Motor neuron (in vitro differentiated cells): ENCODE measurements at regions not wholly inside any gene's neighbourhood (a gene's known extent, or its start where the extent isn't known, plus 50 kb on each side); places are given as distances from the start of the nearest gene placed in this dataset.

ENCODE experiments used
- ATAC-seq, 8 experiments: fragments of 200-7000 bp; cut with Tn5 transposase; replicated peaks in 6 of 8; 2 replicates each; pipeline ENCODE4 v1.8.0; 2021; ENCODE audit warnings: mild to moderate bottlenecking in 8 of 8, moderate library complexity in 8 of 8
- H3K27ac ChIP-seq, 2 donors: fragments of 250-450 bp; sonication (Bioruptor Pico); 2 replicates each; pipeline ENCODE4 v1.9.0; 2021; ENCODE audit warnings: antibody characterized with exemption in 2 of 2, mild to moderate bottlenecking in 2 of 2, moderate library complexity in 1 of 2
- H3K4me1 ChIP-seq, 2 donors: fragments of 250-450 bp; sonication (Bioruptor Pico); replicated peaks in 1 of 2; 2 replicates each; pipeline ENCODE4 v1.6.1; 2021; ENCODE audit warnings: antibody characterized with exemption in 2 of 2, mild to moderate bottlenecking in 2 of 2, moderate library complexity in 1 of 2
- H3K4me3 ChIP-seq, 5 donors: fragments of 250-450 bp; sonication (Bioruptor Pico); 2 replicates each; pipeline ENCODE4 v1.9.0; 2021; ENCODE audit warnings: antibody characterized with exemption in 5 of 5, mild to moderate bottlenecking in 5 of 5, moderate library complexity in 4 of 5
- WGBS, 10 experiments: fragments of 450-650 bp; shearing (Covaris generic); methylation state at CpG; one replicate each; pipeline ENCODE4 v1.0.0; 2022; 5-methylcytosine and 5-hydroxymethylcytosine counted together
- in situ Hi-C, 9 experiments: fragments of 400-800 bp; cut with MboI; loops; one replicate each; pipeline ENCODE4 v1.15.0; 2021; ENCODE audit warnings: low sequenced_read_pairs in 9 of 9, low pct_unique_long_range_greater_than_20kb in 2 of 9; ENCODE audit not compliant: unreplicated experiment in 9 of 9

- H3K4me3 ChIP-seq, result no peak overlapping the region
- in situ Hi-C loops, result loop anchor here in 1 of 9 experiments (25.0 kb wide), 1 partner anchor 580 kb away; no protein-coding TSS in a partner anchor
- 94 to 100% (median 100%) methylated on average over 2 to 4 of the region's 4 CpGs; no CpG with 5 or more reads in 5 of the 10 experiments for WGBS, 10 experiments
- peaks cover 7 to 8% of the 10 kb centered on the region in 2 donors for H3K4me1 ChIP-seq
- H3K27ac ChIP-seq, result no peak overlapping the region
- ATAC-seq, result no peak
Observed at GRCh38 chr3:115232167-115232566, 85.1 kb upstream of the ZBTB20 start.

GRCh38 chr3:115233021-115233420 lies 85.9 kb upstream of the ZBTB20 start:
- WGBS, 10 experiments, result 0 to 100% (median 86%) methylated on average over 1 to 2 of the region's 2 CpGs; no CpG with 5 or more reads in 1 of the 10 experiments
- peaks cover 7 to 8% of the 10 kb centered on the region in 2 donors for H3K4me1 ChIP-seq
- in situ Hi-C loops, result loop anchor here in 1 of 9 experiments (25.0 kb wide), 1 partner anchor 579 kb away; no protein-coding TSS in a partner anchor
- no peak overlapping the region for H3K27ac ChIP-seq
- ATAC-seq, result no peak
- no peak overlapping the region for H3K4me3 ChIP-seq

DNA sequence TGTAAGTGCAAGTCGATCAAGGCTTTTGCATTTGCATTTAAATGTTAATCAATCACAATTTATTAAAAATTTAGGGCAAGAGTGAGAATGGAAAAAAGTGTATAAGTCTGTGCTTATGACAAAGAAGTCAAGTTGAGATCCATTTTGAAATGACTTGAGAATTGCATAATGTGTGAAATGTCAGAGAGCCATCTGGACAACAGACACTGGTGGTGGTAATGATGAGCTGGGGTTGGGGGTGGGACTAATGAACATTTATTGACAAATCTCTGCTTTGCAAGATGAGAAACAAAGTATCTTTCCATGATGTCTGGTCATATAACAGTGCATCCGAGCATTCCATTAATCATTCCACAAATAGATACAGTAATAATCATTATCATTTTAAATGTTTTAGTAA lies 89.4 kb upstream of the ZBTB20 start:
- no peak for ATAC-seq
- Histone ChIP-seq H3K27ac (no peak overlapping the region), H3K4me3 (no peak overlapping the region), H3K4me1 (peaks cover 27% of the 10 kb centered on the region in 2 donors)
- in situ Hi-C loops, result loop anchor here in 1 of 9 experiments (25.0 kb wide), 1 partner anchor 576 kb away; no protein-coding TSS in a partner anchor
- 30 to 100% (median 58%) methylated on average over 1 to 2 of the region's 2 CpGs; no CpG with 5 or more reads in 1 of the 10 experiments for WGBS, 10 experiments

DNA sequence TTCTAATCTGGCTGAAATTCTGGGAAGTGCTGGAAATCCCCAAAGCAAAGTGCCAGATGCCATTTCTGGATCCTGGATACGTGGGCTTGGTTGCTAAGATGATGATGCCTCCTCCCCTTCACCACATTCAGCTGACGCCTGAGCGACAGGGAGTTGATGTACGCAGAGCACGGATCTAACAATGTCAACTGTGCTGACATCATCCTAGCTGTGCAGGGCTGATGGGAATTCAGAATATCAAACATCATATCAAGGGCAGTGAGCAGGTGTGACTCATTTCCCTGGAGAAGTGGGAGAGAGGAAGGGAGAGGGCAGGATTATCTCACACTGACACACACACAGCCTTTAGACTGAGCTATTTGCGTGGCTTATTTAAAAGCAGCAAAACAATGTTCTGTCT lies 92.6 kb upstream of the ZBTB20 start:
- peak overlapping the region; percentile 53 to 79 for H3K27ac ChIP-seq
- H3K4me3 ChIP-seq, result peak overlapping the region in 1 of 5 donors; percentile 3
- 0 to 36% (median 15%) methylated on average over 1 to 6 of the region's 6 CpGs; no CpG with 5 or more reads in 4 of the 10 experiments for WGBS, 10 experiments
- peaks cover 27% of the 10 kb centered on the region in 2 donors for H3K4me1 ChIP-seq
- peak; percentile 97 to 99 (median 99) for ATAC-seq
- in situ Hi-C loops, result loop anchor here in 1 of 9 experiments (25.0 kb wide), 1 partner anchor 573 kb away; no protein-coding TSS in a partner anchor

DNA sequence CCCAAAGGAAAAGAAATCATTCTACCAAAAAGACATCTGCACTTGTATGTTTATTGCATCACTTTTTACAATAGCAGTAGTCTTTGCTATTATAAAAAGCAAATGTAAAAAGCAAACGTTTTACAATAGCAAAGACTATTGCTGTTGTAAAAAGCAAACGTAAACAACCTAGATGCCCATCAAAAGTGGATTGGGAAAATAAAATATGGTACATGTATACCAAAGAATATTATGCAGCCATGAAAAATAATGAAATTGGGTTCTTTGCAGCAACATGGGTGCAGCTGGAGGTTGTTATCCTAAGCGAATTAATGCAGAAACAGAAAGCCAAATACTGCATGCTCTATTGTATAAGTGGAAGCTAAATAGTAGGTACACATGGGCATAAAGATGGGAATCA lies 97.3 kb upstream of the ZBTB20 start:
- 61 to 96% (median 74%) methylated on average over 1 to 3 of the region's 3 CpGs; no CpG with 5 or more reads in 1 of the 10 experiments for WGBS, 10 experiments
- Histone ChIP-seq H3K4me3 (no peak overlapping the region), H3K4me1 (peaks cover 15 to 16% of the 10 kb centered on the region in 2 donors), H3K27ac (no peak overlapping the region)
- in situ Hi-C loops, result loop anchor here in 1 of 9 experiments (25.0 kb wide), 1 partner anchor 568 kb away; no protein-coding TSS in a partner anchor
- ATAC-seq, result no peak

DNA sequence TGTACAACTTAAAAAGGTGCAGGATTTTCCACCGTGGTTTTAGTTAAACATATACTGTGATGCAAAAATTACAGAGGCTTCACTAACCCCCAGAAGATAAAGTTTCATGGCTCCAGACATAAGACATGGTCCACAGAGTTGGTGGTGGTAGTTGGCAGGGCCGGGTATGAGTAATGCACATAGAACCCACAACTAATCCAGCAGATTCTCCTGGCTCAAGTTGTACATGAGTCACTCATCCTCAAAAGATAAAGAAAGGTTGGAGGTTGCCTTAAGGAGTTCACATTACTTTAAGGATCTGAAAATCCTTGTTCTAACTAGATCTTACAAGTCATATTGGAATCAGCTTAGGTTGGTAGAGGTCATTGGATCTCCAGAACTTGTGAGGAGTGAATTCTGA lies 98.3 kb upstream of the ZBTB20 start:
- H3K4me3 ChIP-seq, result no peak overlapping the region
- no peak overlapping the region for H3K27ac ChIP-seq
- peaks cover 4 to 5% of the 10 kb centered on the region in 2 donors for H3K4me1 ChIP-seq
- 19 to 100% (median 83%) methylated on average over 1 to 2 of the region's 2 CpGs; no CpG with 5 or more reads in 1 of the 10 experiments for WGBS, 10 experiments
- in situ Hi-C loops, result loop anchor here in 1 of 9 experiments (25.0 kb wide), 1 partner anchor 567 kb away; no protein-coding TSS in a partner anchor
- peak in 1 of 8 experiments; percentile 23 for ATAC-seq

- no peak overlapping the region for H3K27ac ChIP-seq
- in situ Hi-C loops, result loop anchor here in 1 of 9 experiments (25.0 kb wide), 1 partner anchor 566 kb away; no protein-coding TSS in a partner anchor
- peaks cover 0 to under 1% of the 10 kb centered on the region in 2 donors for H3K4me1 ChIP-seq
- H3K4me3 ChIP-seq, result no peak overlapping the region
- no peak for ATAC-seq
- WGBS, 10 experiments, result 73 to 100% (median 99%) methylated on average over 1 to 3 of the region's 3 CpGs; no CpG with 5 or more reads in 2 of the 10 experiments
Observed at GRCh38 chr3:115245899-115246298, 98.8 kb upstream of the ZBTB20 start.

- in situ Hi-C loops, result loop anchor here in 1 of 9 experiments (25.0 kb wide), 1 partner anchor 566 kb away; no protein-coding TSS in a partner anchor
- no peak for ATAC-seq
- WGBS, 10 experiments, result 0 to 100% (median 80%) methylated on average over 1 to 3 of the region's 3 CpGs; no CpG with 5 or more reads in 1 of the 10 experiments
- no peak overlapping the region for H3K4me3 ChIP-seq
- no peaks in the 10 kb centered on the region for H3K4me1 ChIP-seq
- H3K27ac ChIP-seq, result no peak overlapping the region
Observed at GRCh38 chr3:115246461-115247020, 99.5 kb upstream of the ZBTB20 start.

GRCh38 chr3:115248274-115248673 lies 101.2 kb upstream of the ZBTB20 start:
- no peak for ATAC-seq
- Histone ChIP-seq H3K27ac (no peak overlapping the region), H3K4me3 (no peak overlapping the region), H3K4me1 (no peaks in the 10 kb centered on the region)
- in situ Hi-C loops, result loop anchor here in 1 of 9 experiments (25.0 kb wide), 1 partner anchor 564 kb away; no protein-coding TSS in a partner anchor
- WGBS, 10 experiments, result 0 to 100% (median 91%) methylated on average over 1 to 2 of the region's 2 CpGs; no CpG with 5 or more reads in 1 of the 10 experiments

GRCh38 chr3:115251509-115251908 lies 104.4 kb upstream of the ZBTB20 start:
- Histone ChIP-seq H3K4me3 (no peak overlapping the region), H3K4me1 (no peaks in the 10 kb centered on the region), H3K27ac (no peak overlapping the region)
- in situ Hi-C loops, result no loop called here
- ATAC-seq, result no peak

DNA sequence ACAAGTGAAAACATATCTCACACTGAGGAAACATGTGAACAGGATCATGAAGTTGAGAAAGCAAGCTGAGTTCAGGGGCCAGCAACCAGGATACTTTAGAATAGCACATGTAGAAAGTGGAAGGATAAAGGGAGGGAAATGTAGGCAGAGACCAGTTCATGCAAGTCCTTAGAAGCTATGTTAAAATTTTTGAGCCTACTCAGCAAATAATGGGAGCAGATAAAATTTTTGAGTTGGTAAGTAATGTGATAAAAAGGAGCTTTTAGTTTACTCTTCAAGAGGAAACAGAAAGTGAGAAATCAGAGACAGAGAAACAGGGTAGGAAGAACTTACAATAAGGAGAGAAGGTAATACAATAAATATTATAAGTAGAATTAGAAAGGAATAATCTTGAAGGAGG lies 105.6 kb upstream of the ZBTB20 start:
- no peaks in the 10 kb centered on the region for H3K4me1 ChIP-seq
- H3K4me3 ChIP-seq, result no peak overlapping the region
- no peak for ATAC-seq
- no peak overlapping the region for H3K27ac ChIP-seq
- in situ Hi-C loops, result no loop called here

DNA sequence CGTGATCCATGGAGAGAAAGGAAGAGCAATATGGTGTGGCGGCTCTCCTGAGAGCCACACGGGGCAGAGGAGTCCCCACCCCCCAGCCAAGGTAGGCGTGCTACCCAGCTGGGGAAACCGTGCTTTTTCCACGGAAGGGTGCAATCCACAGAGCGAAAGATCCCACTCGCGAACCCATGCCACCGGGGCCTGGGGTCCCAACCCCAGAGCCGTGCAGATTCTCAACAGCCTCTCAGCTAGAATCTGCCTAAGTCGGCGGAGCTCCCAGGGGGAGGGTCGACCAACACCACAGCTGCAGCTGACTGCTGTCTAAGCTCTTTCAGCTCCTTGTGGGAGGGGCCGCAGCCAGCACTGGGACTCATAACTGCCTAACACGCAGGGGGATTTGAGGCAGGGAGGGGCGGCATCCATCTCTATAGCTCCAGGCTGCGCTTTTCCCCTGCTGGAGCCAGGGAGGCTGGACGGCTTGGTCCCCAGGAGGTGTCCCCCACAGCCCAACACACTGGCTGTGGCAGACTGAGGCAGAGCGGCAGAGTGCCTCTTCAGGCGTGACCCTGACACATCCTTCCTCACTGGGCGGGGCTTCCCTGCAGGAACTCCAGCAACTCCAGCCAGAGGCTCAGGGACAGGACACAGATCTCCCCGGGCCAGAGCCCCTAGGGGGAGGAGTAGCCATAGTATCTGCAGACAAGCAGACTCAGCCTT lies 107.6 kb upstream of the ZBTB20 start:
- in situ Hi-C loops, result no loop called here
- 80 to 100% (median 98%) methylated on average over 1 to 8 of the region's 23 CpGs; no CpG with 5 or more reads in 6 of the 10 experiments for WGBS, 10 experiments
- ATAC-seq, result peak in 2 of 8 experiments; percentile 38 to 42
- Histone ChIP-seq H3K27ac (no peak overlapping the region), H3K4me1 (no peaks in the 10 kb centered on the region), H3K4me3 (no peak overlapping the region)

DNA sequence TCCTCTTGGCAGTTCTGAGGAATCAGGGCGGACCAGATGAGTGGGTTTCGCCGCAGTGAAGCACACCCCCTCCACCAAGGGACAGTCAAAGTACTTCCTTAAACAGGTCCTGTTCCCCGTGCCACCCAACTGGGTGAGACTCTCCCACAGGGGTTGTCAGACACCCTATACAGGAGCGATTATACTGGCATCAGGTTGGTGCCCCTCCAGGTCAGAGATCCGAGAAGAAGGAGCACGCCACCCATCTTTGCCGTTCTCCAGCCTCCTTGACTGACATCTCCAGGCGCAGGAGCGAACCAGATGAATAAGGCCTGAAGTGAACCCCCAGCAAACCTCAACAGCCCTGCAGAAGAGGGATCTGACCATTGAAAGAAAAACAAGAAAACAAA lies 108.1 kb upstream of the ZBTB20 start:
- no peak for ATAC-seq
- 80 to 100% (median 93%) methylated on average over 2 to 5 of the region's 10 CpGs; no CpG with 5 or more reads in 4 of the 10 experiments for WGBS, 10 experiments
- Histone ChIP-seq H3K4me1 (no peaks in the 10 kb centered on the region), H3K27ac (no peak overlapping the region), H3K4me3 (no peak overlapping the region)
- in situ Hi-C loops, result no loop called here
